Mammary epithelial cell (primary cell): ENCODE measurements at regions not wholly inside any gene's neighbourhood (a gene's known extent, or its start where the extent isn't known, plus 50 kb on each side); places are given as distances from the start of the nearest gene placed in this dataset.

Experiments used
- EZH2 ChIP-seq: IDR thresholded peaks from 2 replicates; pipeline ENCODE4 v1.6.1; 2012; ENCODE audit warnings: low read length, inconsistent platforms, borderline replicate concordance
- TF ChIP-seq, protein P1 (sequence below), 2 donors: IDR thresholded peaks in 1 of 2; conservative IDR thresholded peaks in 1 of 2; 2 replicates each; pipeline ENCODE4 v1.5.1; 2011 to 2012; ENCODE audit warnings: inconsistent platforms in 2 of 2, low read length in 2 of 2, mild to moderate bottlenecking in 2 of 2, control low read depth in 1 of 2, low read depth in 1 of 2; ENCODE audit not compliant: insufficient read depth in 1 of 2; ENCODE audit errors: extremely low read depth in 1 of 2

DNA sequence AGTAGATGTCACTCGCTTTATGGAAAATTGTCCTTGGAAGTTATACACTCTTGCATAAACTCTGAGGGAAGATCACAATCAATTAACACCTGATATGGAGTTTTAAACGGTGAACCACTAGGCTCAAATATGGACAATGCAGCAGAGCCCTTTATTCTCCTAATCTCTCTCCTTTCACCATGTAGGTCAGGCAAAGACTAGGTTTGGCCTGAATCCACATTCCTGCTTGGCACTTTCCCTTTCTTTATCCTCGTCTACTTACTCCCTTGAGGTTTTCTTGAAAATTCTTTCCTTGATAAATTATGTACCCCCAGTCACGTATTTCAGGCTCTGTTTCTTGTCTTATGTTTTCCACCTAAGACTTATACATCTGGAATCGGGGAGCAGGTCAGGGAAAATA lies 751.7 kb downstream of the DACH1 start:
- no peak for TF ChIP-seq EZH2
- TF ChIP-seq, protein P1, sequence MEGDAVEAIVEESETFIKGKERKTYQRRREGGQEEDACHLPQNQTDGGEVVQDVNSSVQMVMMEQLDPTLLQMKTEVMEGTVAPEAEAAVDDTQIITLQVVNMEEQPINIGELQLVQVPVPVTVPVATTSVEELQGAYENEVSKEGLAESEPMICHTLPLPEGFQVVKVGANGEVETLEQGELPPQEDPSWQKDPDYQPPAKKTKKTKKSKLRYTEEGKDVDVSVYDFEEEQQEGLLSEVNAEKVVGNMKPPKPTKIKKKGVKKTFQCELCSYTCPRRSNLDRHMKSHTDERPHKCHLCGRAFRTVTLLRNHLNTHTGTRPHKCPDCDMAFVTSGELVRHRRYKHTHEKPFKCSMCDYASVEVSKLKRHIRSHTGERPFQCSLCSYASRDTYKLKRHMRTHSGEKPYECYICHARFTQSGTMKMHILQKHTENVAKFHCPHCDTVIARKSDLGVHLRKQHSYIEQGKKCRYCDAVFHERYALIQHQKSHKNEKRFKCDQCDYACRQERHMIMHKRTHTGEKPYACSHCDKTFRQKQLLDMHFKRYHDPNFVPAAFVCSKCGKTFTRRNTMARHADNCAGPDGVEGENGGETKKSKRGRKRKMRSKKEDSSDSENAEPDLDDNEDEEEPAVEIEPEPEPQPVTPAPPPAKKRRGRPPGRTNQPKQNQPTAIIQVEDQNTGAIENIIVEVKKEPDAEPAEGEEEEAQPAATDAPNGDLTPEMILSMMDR (conservative IDR thresholded peaks at IDR 0.05 in 1 of 2, IDR thresholded peaks at IDR 0.05 in 1 of 2; ENCODE audit: extremely low read depth in 1 of 2, insufficient read depth in 1 of 2, low read depth in 1 of 2, low read length in 2 of 2) = no peak
